Thoracic aorta (tissue), 2 donors: ENCODE measurements at regions not wholly inside any gene's neighbourhood (a gene's known extent, or its start where the extent isn't known, plus 50 kb on each side); places are given as distances from the start of the nearest gene placed in this dataset.

Experiments used
- ATAC-seq: fragments of 150-250 bp; one replicate; pipeline ENCODE4 v1.8.0; 2017; ENCODE audit warnings: low read depth; ENCODE audit not compliant: insufficient number of reproducible peaks, low FRiP score
- DNase-seq: peaks from one replicate; pipeline ENCODE4 v3.0.0-alpha.2; 2020; ENCODE audit warnings: low spot score
- H3K27ac ChIP-seq, 2 donors: fragments of 200-600 bp; sonication (generic); 1 replicate in 1 of 2; 2 replicates in 1 of 2; pipeline ENCODE4 v1.5.1; 2016; ENCODE audit warnings: mild to moderate bottlenecking in 2 of 2, moderate library complexity in 2 of 2
- H3K27me3 ChIP-seq: fragments of 200-600 bp; sonication (generic); replicated peaks from 2 replicates; pipeline ENCODE4 v1.6.0; 2016; ENCODE audit warnings: mild to moderate bottlenecking; ENCODE audit not compliant: insufficient read depth
- H3K36me3 ChIP-seq: fragments of 200-600 bp; sonication (generic); one replicate; pipeline ENCODE4 v1.5.1; 2016
- H3K4me1 ChIP-seq, 2 donors: fragments of 200-600 bp; sonication (generic); 1 replicate in 1 of 2; 2 replicates in 1 of 2; pipeline versions ENCODE4 v1.5.1 to v1.6.0; 2016; ENCODE audit warnings: low read depth in 2 of 2, mild to moderate bottlenecking in 1 of 2; ENCODE audit not compliant: control insufficient read depth in 1 of 2
- H3K4me3 ChIP-seq: fragments of 200-600 bp; sonication (generic); 2 replicates; pipeline ENCODE4 v1.5.1; 2016; ENCODE audit warnings: mild to moderate bottlenecking
- H3K9me3 ChIP-seq: fragments of 200-600 bp; sonication (generic); 2 replicates; pipeline ENCODE4 v1.5.1; 2016
- CTCF ChIP-seq: fragments of 200-600 bp; sonication (generic); IDR thresholded peaks from one replicate; pipeline ENCODE4 v1.5.1; 2019; ENCODE audit warnings: antibody characterized with exemption

DNA sequence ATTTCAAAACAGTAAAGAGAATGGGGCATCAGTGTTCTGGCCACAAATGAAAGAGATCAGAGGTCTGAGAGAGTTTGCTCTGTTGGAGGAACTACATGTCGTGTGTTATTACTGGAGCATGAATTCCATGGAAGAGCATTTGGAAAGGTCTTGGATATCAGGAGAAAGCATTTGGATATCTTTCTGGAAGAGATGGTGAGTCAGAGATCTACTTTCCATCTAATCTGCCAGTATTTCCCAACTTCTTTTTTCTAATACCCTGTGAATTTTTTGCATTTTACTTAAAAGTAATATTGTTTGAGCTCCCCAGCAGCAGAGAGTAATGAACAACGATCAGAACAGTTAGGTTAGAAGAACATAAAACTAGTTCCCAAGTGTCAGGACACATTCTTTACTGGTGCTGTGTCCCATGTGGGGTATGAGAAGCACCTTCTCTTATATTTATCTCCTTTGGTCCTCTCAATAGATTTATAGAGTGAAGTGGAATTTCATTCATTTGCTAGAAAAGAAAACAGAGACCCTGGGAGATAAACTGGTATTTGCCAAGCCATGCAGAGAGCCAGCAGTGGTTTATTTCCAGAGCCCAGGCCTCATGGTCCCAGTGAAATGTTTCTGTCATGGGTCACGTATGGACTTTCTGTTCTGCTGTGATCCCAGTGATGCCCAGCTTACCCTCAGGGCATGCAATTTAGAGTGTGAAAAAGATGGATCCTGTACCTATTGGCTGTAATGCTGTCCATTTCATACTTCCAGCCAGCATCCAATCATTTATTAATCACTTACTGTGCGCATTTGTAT is 130.8 kb upstream of the NT5C1B start:
- no peaks in the 10 kb centered on the region for H3K27me3 ChIP-seq
- H3K4me1 ChIP-seq, result peaks cover 8 to 25% of the 10 kb centered on the region in 2 donors
- no peaks in the 10 kb centered on the region for H3K36me3 ChIP-seq
- ATAC-seq (peak; percentile 73), DNase-seq (no peak)
- no peak overlapping the region for H3K4me3 ChIP-seq
- H3K9me3 ChIP-seq, result no peaks in the 10 kb centered on the region
- H3K27ac ChIP-seq, result peak overlapping the region; percentile 55 to 61
- no peak for TF ChIP-seq CTCF

DNA sequence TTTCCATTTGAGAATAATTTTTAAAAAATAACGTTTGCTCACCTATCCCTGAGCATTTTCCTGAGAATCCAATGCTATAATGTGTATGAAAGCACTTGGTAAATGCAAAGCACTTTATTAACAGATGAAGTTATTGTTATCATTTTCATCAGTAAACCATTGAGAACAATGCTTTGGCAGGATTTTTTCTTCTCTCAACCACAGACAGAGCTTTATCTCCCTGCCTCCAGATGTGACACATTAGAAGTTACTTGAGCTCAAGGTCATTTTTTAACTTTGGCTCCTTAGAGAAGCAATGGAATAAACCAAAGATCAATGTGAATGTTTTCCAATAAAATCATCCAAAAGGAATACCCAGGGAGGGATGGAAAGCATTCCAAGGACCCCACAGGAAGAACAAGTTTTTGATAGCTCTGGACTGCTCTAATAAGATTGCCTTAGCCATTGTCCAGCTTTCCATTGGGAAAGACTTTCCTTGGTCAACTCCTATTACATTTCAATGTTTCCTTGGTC is 118.9 kb upstream of the NT5C1B start:
- TF ChIP-seq CTCF, result no peak
- Histone ChIP-seq H3K4me3 (no peak overlapping the region), H3K27me3 (no peaks in the 10 kb centered on the region), H3K4me1 (peaks cover 0 to 5% of the 10 kb centered on the region in 2 donors), H3K9me3 (peaks cover 5% of the 10 kb centered on the region), H3K36me3 (no peaks in the 10 kb centered on the region), H3K27ac (no peak overlapping the region)
- no peak for DNase-seq
- ATAC-seq, result no peak

- ATAC-seq (no peak), DNase-seq (no peak)
- Histone ChIP-seq H3K4me1 (peaks cover 0 to 10% of the 10 kb centered on the region in 2 donors), H3K9me3 (no peaks in the 10 kb centered on the region), H3K36me3 (no peaks in the 10 kb centered on the region), H3K4me3 (no peak overlapping the region), H3K27ac (no peak overlapping the region), H3K27me3 (no peaks in the 10 kb centered on the region)
- TF ChIP-seq CTCF, result no peak
Observed at GRCh38 chr2:18706001-18706400, 116.6 kb upstream of the NT5C1B start.

GRCh38 chr2:18704276-18704675 is 114.9 kb upstream of the NT5C1B start:
- ATAC-seq, result no peak

More at GRCh38 chr2:18704276-18704675, 114.9 kb upstream of the NT5C1B start:
- DNase-seq, result no peak
- no peak overlapping the region for H3K27ac ChIP-seq
- no peak overlapping the region for H3K4me3 ChIP-seq
- H3K36me3 ChIP-seq, result no peaks in the 10 kb centered on the region
- no peaks in the 10 kb centered on the region for H3K27me3 ChIP-seq
- no peak for TF ChIP-seq CTCF
- H3K9me3 ChIP-seq, result no peaks in the 10 kb centered on the region
- peaks cover 0 to 10% of the 10 kb centered on the region in 2 donors for H3K4me1 ChIP-seq
